Peyer's patch (tissue), 4 donors: ENCODE measurements at regions not wholly inside any gene's neighbourhood (a gene's known extent, or its start where the extent isn't known, plus 50 kb on each side); places are given as distances from the start of the nearest gene placed in this dataset.

Experiments
- POLR2A ChIP-seq, 2 donors: fragments of 450-650 bp; IDR thresholded peaks; one replicate each; pipeline ENCODE4 v1.5.1; 2017; ENCODE audit warnings: antibody characterized with exemption in 2 of 2, mild to moderate bottlenecking in 2 of 2, moderate library complexity in 2 of 2
- TF ChIP-seq, protein P1 (sequence below), 6 experiments: fragments of 450-650 bp in 4 of 6; fragments of 200-600 bp in 2 of 6; sonication (generic) in 1 of 6; IDR thresholded peaks; one replicate each; pipeline ENCODE4 v1.5.1; 2017 to 2019; ENCODE audit warnings: antibody characterized with exemption in 6 of 6, mild to moderate bottlenecking in 3 of 6, moderate library complexity in 1 of 6

DNA sequence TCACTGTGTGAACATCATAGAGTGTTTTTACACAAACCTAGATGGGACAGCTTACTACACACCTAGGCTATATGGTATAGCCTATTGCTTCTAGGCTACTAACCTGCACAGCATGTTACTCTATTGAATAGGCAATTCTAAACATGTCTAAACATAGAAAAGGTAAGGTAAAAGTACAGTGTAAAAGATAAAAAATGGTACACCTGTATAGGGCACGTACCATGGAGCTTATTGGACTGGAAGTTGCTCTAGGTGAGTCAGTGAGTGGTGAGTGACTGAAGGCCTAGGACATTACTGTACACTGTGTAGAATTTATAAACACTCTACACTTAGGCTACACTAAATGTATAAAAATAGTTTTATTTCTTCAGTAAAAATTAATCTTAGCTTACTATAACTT is 182.0 kb upstream of the THSD7A start:
- TF ChIP-seq, protein P1, sequence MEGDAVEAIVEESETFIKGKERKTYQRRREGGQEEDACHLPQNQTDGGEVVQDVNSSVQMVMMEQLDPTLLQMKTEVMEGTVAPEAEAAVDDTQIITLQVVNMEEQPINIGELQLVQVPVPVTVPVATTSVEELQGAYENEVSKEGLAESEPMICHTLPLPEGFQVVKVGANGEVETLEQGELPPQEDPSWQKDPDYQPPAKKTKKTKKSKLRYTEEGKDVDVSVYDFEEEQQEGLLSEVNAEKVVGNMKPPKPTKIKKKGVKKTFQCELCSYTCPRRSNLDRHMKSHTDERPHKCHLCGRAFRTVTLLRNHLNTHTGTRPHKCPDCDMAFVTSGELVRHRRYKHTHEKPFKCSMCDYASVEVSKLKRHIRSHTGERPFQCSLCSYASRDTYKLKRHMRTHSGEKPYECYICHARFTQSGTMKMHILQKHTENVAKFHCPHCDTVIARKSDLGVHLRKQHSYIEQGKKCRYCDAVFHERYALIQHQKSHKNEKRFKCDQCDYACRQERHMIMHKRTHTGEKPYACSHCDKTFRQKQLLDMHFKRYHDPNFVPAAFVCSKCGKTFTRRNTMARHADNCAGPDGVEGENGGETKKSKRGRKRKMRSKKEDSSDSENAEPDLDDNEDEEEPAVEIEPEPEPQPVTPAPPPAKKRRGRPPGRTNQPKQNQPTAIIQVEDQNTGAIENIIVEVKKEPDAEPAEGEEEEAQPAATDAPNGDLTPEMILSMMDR (IDR thresholded peaks at IDR 0.05), result no peak
- TF ChIP-seq POLR2A (IDR thresholded peaks at IDR 0.05), result no peak
